Neural progenitor cell (in vitro differentiated cells): ENCODE measurements at regions not wholly inside any gene's neighbourhood (a gene's known extent, or its start where the extent isn't known, plus 50 kb on each side); places are given as distances from the start of the nearest gene placed in this dataset.

Source experiments
- EZH2 ChIP-seq: fragments of 200-600 bp; sonication (generic); IDR thresholded peaks from 2 replicates; pipeline ENCODE4 v1.6.1; 2017; ENCODE audit warnings: antibody characterized with exemption, mild to moderate bottlenecking, moderate library complexity
- EZH2phosphoT487 ChIP-seq: fragments of 200-600 bp; sonication (generic); IDR thresholded peaks from 2 replicates; pipeline ENCODE4 v1.6.1; 2017; ENCODE audit warnings: antibody characterized with exemption
- TF ChIP-seq, protein P1 (sequence below): fragments of 200-600 bp; sonication (generic); IDR thresholded peaks from 2 replicates; pipeline ENCODE4 v1.5.1; 2017; ENCODE audit warnings: antibody characterized with exemption, mild to moderate bottlenecking

DNA sequence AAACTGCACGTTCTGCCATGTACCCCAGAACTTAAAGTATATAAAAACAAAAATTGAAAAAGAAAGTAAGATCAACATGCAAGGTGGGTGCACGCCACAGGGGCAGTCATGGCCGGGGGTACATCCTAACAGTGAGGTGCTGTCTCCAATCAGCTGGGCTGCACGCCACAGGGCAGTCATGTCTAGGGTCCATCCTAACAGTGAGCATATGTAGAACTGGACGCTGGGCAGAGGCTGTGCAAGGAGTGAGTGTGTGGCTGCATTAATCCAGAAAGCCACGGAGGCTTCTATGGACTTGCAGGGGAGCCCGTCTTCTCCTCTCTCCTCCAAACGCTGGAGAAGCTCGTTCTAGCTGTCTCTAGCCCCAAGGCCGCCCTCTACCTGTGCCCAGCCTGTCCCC is 1105.0 kb downstream of the BRD1 start:
- no peak for TF ChIP-seq EZH2phosphoT487
- TF ChIP-seq EZH2, result no peak
- TF ChIP-seq, protein P1, sequence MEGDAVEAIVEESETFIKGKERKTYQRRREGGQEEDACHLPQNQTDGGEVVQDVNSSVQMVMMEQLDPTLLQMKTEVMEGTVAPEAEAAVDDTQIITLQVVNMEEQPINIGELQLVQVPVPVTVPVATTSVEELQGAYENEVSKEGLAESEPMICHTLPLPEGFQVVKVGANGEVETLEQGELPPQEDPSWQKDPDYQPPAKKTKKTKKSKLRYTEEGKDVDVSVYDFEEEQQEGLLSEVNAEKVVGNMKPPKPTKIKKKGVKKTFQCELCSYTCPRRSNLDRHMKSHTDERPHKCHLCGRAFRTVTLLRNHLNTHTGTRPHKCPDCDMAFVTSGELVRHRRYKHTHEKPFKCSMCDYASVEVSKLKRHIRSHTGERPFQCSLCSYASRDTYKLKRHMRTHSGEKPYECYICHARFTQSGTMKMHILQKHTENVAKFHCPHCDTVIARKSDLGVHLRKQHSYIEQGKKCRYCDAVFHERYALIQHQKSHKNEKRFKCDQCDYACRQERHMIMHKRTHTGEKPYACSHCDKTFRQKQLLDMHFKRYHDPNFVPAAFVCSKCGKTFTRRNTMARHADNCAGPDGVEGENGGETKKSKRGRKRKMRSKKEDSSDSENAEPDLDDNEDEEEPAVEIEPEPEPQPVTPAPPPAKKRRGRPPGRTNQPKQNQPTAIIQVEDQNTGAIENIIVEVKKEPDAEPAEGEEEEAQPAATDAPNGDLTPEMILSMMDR, result no peak
